Upper lobe of right lung (tissue), 1 donor: ENCODE measurements at regions not wholly inside any gene's neighbourhood (a gene's known extent, or its start where the extent isn't known, plus 50 kb on each side); places are given as distances from the start of the nearest gene placed in this dataset.
A peak's percentile ranks its signal among the peaks of the same experiment; 100 is the strongest.

ENCODE experiments used
- ATAC-seq: fragments of 200-7000 bp; cut with Tn5 transposase; one replicate; pipeline ENCODE4 v1.9.1; 2020; ENCODE audit warnings: mild to moderate bottlenecking, moderate library complexity
- DNase-seq: peaks from one replicate; pipeline ENCODE4 v3.0.0-alpha.2; 2020
- H3K27ac ChIP-seq: fragments of 200-600 bp; one replicate; pipeline ENCODE4 v1.8.0; 2022
- H3K27me3 ChIP-seq: fragments of 200-600 bp; one replicate; pipeline ENCODE4 v1.8.0; 2022; ENCODE audit warnings: mild to moderate bottlenecking
- H3K36me3 ChIP-seq: fragments of 200-600 bp; one replicate; pipeline ENCODE4 v1.8.0; 2022
- H3K4me1 ChIP-seq: fragments of 200-600 bp; one replicate; pipeline ENCODE4 v1.8.0; 2022
- H3K4me3 ChIP-seq: fragments of 200-600 bp; one replicate; pipeline ENCODE4 v1.8.0; 2022; ENCODE audit warnings: mild to moderate bottlenecking
- H3K9me3 ChIP-seq: fragments of 200-600 bp; one replicate; pipeline ENCODE4 v1.8.0; 2022
- intact Hi-C: fragments of 100-400 bp; cut with DNase I; formaldehyde crosslinking; loops from one replicate; pipeline ENCODE4 v1.11.0; 2022
- TF ChIP-seq, protein P1 (sequence below): fragments of 200-600 bp; IDR thresholded peaks from one replicate; pipeline ENCODE4 v1.8.0; 2022; ENCODE audit warnings: antibody characterized with exemption
- donor health status: DM: no; HTN: yes; CAD: no; lungs with severe emphysema.

DNA sequence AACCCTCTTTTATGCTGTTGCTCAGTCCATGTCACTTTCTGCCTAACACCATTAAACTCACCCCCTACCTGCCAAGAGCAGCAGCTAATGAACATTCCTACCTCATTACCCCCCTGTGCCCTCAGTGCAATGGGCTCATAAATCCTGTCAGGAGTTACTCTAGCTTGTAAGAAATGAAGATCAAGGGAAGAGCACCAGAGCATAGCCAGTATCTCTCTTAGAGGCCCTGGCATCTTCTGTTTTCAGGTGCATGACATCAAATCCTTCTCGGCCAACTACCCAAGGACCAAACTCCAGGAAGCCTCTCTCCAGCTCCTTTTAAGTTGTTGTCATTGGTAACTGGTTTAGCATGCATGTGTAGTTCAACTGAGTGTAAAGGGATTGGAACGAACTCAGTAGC is 75.1 kb downstream of the FOXI2 start:
- no peak for DNase-seq
- Histone ChIP-seq H3K4me1 (no peaks in the 10 kb centered on the region), H3K36me3 (no peaks in the 10 kb centered on the region), H3K4me3 (no peak overlapping the region), H3K27ac (no peak overlapping the region), H3K27me3 (no peaks in the 10 kb centered on the region), H3K9me3 (no peaks in the 10 kb centered on the region)
- intact Hi-C loops: no loop called here
- TF ChIP-seq, protein P1, sequence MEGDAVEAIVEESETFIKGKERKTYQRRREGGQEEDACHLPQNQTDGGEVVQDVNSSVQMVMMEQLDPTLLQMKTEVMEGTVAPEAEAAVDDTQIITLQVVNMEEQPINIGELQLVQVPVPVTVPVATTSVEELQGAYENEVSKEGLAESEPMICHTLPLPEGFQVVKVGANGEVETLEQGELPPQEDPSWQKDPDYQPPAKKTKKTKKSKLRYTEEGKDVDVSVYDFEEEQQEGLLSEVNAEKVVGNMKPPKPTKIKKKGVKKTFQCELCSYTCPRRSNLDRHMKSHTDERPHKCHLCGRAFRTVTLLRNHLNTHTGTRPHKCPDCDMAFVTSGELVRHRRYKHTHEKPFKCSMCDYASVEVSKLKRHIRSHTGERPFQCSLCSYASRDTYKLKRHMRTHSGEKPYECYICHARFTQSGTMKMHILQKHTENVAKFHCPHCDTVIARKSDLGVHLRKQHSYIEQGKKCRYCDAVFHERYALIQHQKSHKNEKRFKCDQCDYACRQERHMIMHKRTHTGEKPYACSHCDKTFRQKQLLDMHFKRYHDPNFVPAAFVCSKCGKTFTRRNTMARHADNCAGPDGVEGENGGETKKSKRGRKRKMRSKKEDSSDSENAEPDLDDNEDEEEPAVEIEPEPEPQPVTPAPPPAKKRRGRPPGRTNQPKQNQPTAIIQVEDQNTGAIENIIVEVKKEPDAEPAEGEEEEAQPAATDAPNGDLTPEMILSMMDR: no peak
- ATAC-seq: no peak

DNA sequence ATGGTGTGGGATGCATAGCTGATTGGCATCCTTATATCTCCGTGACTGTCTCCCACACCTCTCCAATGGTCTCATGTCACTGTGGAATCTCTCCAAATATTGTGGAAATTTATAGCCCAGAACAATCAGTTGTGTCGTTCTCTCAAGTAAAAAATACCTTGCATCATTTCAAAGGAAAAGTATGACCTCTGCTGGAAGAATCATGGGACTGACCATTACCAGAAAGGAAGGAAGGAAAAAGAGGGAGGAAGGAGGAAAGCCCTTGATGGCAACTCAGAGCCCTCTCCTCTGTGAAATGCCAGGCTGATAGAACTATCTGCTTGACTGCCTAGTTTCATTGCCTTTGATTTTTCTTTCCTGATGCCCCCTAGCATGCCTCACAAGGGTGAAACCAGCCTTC is 76.3 kb downstream of the FOXI2 start:
- TF ChIP-seq, protein P1: peak; percentile 28
- no peaks in the 10 kb centered on the region for H3K4me1 ChIP-seq
- DNase-seq: no peak
- H3K27ac ChIP-seq: no peak overlapping the region
- ATAC-seq: no peak
- H3K9me3 ChIP-seq: no peaks in the 10 kb centered on the region
- intact Hi-C loops: no loop called here
- H3K27me3 ChIP-seq: no peaks in the 10 kb centered on the region
- no peak overlapping the region for H3K4me3 ChIP-seq
- H3K36me3 ChIP-seq: no peaks in the 10 kb centered on the region

- no peak overlapping the region for H3K27ac ChIP-seq
- no peak for ATAC-seq
- H3K27me3 ChIP-seq: no peaks in the 10 kb centered on the region
- intact Hi-C loops: no loop called here
- DNase-seq: no peak
- H3K9me3 ChIP-seq: no peaks in the 10 kb centered on the region
- H3K4me3 ChIP-seq: no peak overlapping the region
- H3K36me3 ChIP-seq: no peaks in the 10 kb centered on the region
- TF ChIP-seq, protein P1: no peak
- no peaks in the 10 kb centered on the region for H3K4me1 ChIP-seq
These were observed 77.6 kb downstream of the CLRN3 start for GRCh38 chr10:127815147-127815546.

DNA sequence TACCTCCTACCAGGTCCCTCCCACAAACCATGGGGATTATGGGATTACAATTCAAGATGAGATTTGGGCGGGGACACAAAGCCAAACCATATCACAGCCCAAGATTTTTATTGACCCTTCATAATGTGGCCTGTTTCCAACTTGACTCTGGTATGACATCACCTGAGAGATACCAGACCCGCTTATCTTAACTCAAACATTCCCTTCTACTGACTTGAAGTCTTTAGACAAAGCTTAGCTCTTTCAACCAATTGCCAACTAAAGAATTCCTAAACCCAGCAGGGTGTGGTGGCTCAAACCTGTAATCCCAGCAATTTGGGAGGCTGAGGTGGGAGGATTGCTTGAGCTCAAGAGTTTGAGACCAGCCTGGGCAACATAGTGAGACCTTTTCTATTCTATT is 67.9 kb downstream of the CLRN3 start:
- H3K9me3 ChIP-seq: no peaks in the 10 kb centered on the region
- H3K27me3 ChIP-seq: no peaks in the 10 kb centered on the region
- intact Hi-C loops: no loop called here
- no peak overlapping the region for H3K27ac ChIP-seq
- H3K36me3 ChIP-seq: no peaks in the 10 kb centered on the region
- DNase-seq (no peak), ATAC-seq (no peak)
- TF ChIP-seq, protein P1: no peak
- no peaks in the 10 kb centered on the region for H3K4me1 ChIP-seq
- H3K4me3 ChIP-seq: no peak overlapping the region

- H3K36me3 ChIP-seq: no peaks in the 10 kb centered on the region
- H3K27ac ChIP-seq: no peak overlapping the region
- TF ChIP-seq, protein P1: no peak
- H3K4me1 ChIP-seq: no peaks in the 10 kb centered on the region
- intact Hi-C loops: no loop called here
- H3K27me3 ChIP-seq: no peaks in the 10 kb centered on the region
- H3K9me3 ChIP-seq: no peaks in the 10 kb centered on the region
- no peak for ATAC-seq
- no peak overlapping the region for H3K4me3 ChIP-seq
- no peak for DNase-seq
These were observed 66.5 kb downstream of the CLRN3 start for GRCh38 chr10:127826154-127826725.
